Vagina (tissue), 2 donors: ENCODE measurements at regions not wholly inside any gene's neighbourhood (a gene's known extent, or its start where the extent isn't known, plus 50 kb on each side); places are given as distances from the start of the nearest gene placed in this dataset.
A peak's percentile ranks its signal among the peaks of the same experiment; 100 is the strongest.

ENCODE experiments used
- CTCF ChIP-seq, 3 experiments: fragments of 450-650 bp in 2 of 3; fragments of 200-600 bp in 1 of 3; sonication (generic) in 1 of 3; IDR thresholded peaks; one replicate each; pipeline ENCODE4 v1.5.1; 2017 to 2019; ENCODE audit warnings: antibody characterized with exemption in 3 of 3, mild to moderate bottlenecking in 2 of 3, moderate library complexity in 2 of 3
- POLR2AphosphoS5 ChIP-seq, 2 donors: sonication (generic); formaldehyde crosslinking; IDR thresholded peaks; one replicate each; pipeline ENCODE4 v1.9.0; 2017; ENCODE audit warnings: antibody characterized with exemption in 2 of 2, mild to moderate bottlenecking in 2 of 2, low read depth in 1 of 2; ENCODE audit not compliant: insufficient read depth in 1 of 2

GRCh38 chr9:2291980-2292704 lies 277.0 kb downstream of the SMARCA2 start:
- peak in 1 of 2 donors; percentile 68 for TF ChIP-seq POLR2AphosphoS5 (IDR thresholded peaks at IDR 0.05; ENCODE audit: insufficient read depth in 1 of 2, low read depth in 1 of 2)
- no peak for TF ChIP-seq CTCF (IDR thresholded peaks at IDR 0.05)
